HEK293 (cell line): ENCODE measurements at regions not wholly inside any gene's neighbourhood (a gene's known extent, or its start where the extent isn't known, plus 50 kb on each side); places are given as distances from the start of the nearest gene placed in this dataset.

ENCODE experiments used
- CTCF ChIA-PET: fragments of 350-600 bp; formaldehyde crosslinking; extraction: SDS; loops from one replicate; lab custom pipeline; 2021; ENCODE audit warnings: antibody characterized with exemption; lab: Yijun Ruan, JAX
- POLR2A ChIA-PET: fragments of 300-600 bp; formaldehyde crosslinking; extraction: SDS; loops from one replicate; lab custom pipeline; 2020; ENCODE audit warnings: antibody characterized with exemption, inconsistent platforms; lab: Yijun Ruan, JAX
- H3K27ac ChIP-seq: fragments of 200-500 bp; sonication (Bioruptor generic); 2 replicates; pipeline ENCODE4 v1.5.1; 2014; ENCODE audit warnings: low read depth, low read length, control low read depth, inconsistent platforms; ENCODE audit errors: extremely low read depth
- H3K36me3 ChIP-seq, 2 experiments: fragments of 200-500 bp in 1 of 2; sonication (Bioruptor generic) in 1 of 2; 1 replicate in 1 of 2; 2 replicates in 1 of 2; pipeline ENCODE4 v1.5.1; 2014 to 2017; ENCODE audit warnings: inconsistent platforms in 2 of 2, low read length in 2 of 2; ENCODE audit not compliant: control insufficient read depth in 2 of 2, insufficient read depth in 1 of 2
- H3K4me1 ChIP-seq: fragments of 200-500 bp; sonication (Bioruptor generic); 2 replicates; pipeline ENCODE4 v1.5.1; 2014; ENCODE audit warnings: mild to moderate bottlenecking, low read length, inconsistent platforms; ENCODE audit not compliant: control insufficient read depth, insufficient read depth
- H3K4me3 ChIP-seq: 2 replicates; pipeline ENCODE4 v1.5.1; 2011; ENCODE audit warnings: low read depth, mild to moderate bottlenecking, control low read depth, low read length, moderate library complexity
- H3K9me3 ChIP-seq: fragments of 200-500 bp; sonication (Bioruptor generic); 2 replicates; pipeline ENCODE4 v1.5.1; 2014; ENCODE audit warnings: low read depth, low read length, inconsistent platforms; ENCODE audit not compliant: control insufficient read depth, insufficient read depth
- CTCF ChIP-seq: fragments of 450-650 bp; formaldehyde crosslinking; IDR thresholded peaks from 2 replicates; pipeline ENCODE4 v1.5.1; 2016; ENCODE audit warnings: missing biosample characterization, missing genetic modification characterization
- GLI2 ChIP-seq: fragments of 450-650 bp; formaldehyde crosslinking; IDR thresholded peaks from 2 replicates; pipeline ENCODE4; 2017; ENCODE audit warnings: missing biosample characterization, missing genetic modification characterization, low read depth, borderline replicate concordance
- KLF16 ChIP-seq: fragments of 450-650 bp; formaldehyde crosslinking; IDR thresholded peaks from 2 replicates; pipeline ENCODE4 v1.5.1; 2017; ENCODE audit warnings: missing biosample characterization, missing genetic modification characterization
- KLF7 ChIP-seq: fragments of 450-650 bp; formaldehyde crosslinking; IDR thresholded peaks from 2 replicates; pipeline ENCODE4 v1.5.1; 2016; ENCODE audit warnings: missing biosample characterization, missing genetic modification characterization, borderline replicate concordance
- PATZ1 ChIP-seq: fragments of 450-650 bp; formaldehyde crosslinking; IDR thresholded peaks from 2 replicates; pipeline ENCODE4 v1.5.1; 2016; ENCODE audit warnings: missing biosample characterization, missing genetic modification characterization
- RBAK ChIP-seq: fragments of 450-650 bp; formaldehyde crosslinking; IDR thresholded peaks from 2 replicates; pipeline ENCODE4 v1.5.1; 2016; ENCODE audit warnings: missing biosample characterization, missing genetic modification characterization
- ZBTB8A ChIP-seq: fragments of 450-650 bp; formaldehyde crosslinking; IDR thresholded peaks from 2 replicates; pipeline ENCODE4 v1.5.1; 2016; ENCODE audit warnings: missing biosample characterization, missing genetic modification characterization
- ZNF174 ChIP-seq: fragments of 450-650 bp; formaldehyde crosslinking; IDR thresholded peaks from 2 replicates; pipeline ENCODE4 v1.5.0; 2017; ENCODE audit warnings: missing biosample characterization, mild to moderate bottlenecking, missing genetic modification characterization
- ZNF266 ChIP-seq: fragments of 450-650 bp; formaldehyde crosslinking; IDR thresholded peaks from 2 replicates; pipeline ENCODE4 v1.5.1; 2016; ENCODE audit warnings: missing biosample characterization, missing genetic modification characterization, low read depth
- ZNF335 ChIP-seq: fragments of 450-650 bp; formaldehyde crosslinking; conservative IDR thresholded peaks from 2 replicates; pipeline ENCODE4 v1.5.1; 2016; ENCODE audit warnings: missing biosample characterization, missing genetic modification characterization
- ZNF366 ChIP-seq: fragments of 450-650 bp; formaldehyde crosslinking; conservative IDR thresholded peaks from 2 replicates; pipeline ENCODE4 v1.5.1; 2016; ENCODE audit warnings: missing biosample characterization, missing genetic modification characterization
- ZNF423 ChIP-seq: fragments of 450-650 bp; formaldehyde crosslinking; IDR thresholded peaks from 2 replicates; pipeline ENCODE4 v1.5.1; 2016; ENCODE audit warnings: missing biosample characterization, missing genetic modification characterization
- ZNF488 ChIP-seq: fragments of 450-650 bp; formaldehyde crosslinking; IDR thresholded peaks from 2 replicates; pipeline ENCODE4 v1.5.1; 2016; ENCODE audit warnings: missing biosample characterization, missing genetic modification characterization
- TF ChIP-seq, protein P1 (sequence below): fragments of 450-650 bp; formaldehyde crosslinking; IDR thresholded peaks from 2 replicates; pipeline ENCODE4 v1.5.1; 2016; ENCODE audit warnings: missing biosample characterization, missing genetic modification characterization
- TF ChIP-seq, protein P2 (sequence below): fragments of 450-650 bp; formaldehyde crosslinking; IDR thresholded peaks from 2 replicates; pipeline ENCODE4 v1.5.1; 2016; ENCODE audit warnings: missing biosample characterization, missing genetic modification characterization

- H3K4me3 ChIP-seq = no peak overlapping the region
- no peaks in the 10 kb centered on the region for H3K4me1 ChIP-seq
- H3K27ac ChIP-seq = no peak overlapping the region
- H3K36me3 ChIP-seq = no peaks in the 10 kb centered on the region
- ChIA-PET CTCF (interaction anchor here (0.6 kb wide), 1 partner anchor 33 kb away, joined by 4 read pairs; no protein-coding TSS in a partner anchor), POLR2A (no interaction called here)
- H3K9me3 ChIP-seq = no peaks in the 10 kb centered on the region
- no peak for TF ChIP-seq ZNF366 (tag by site-specific recombination)
- TF ChIP-seq, protein P1, sequence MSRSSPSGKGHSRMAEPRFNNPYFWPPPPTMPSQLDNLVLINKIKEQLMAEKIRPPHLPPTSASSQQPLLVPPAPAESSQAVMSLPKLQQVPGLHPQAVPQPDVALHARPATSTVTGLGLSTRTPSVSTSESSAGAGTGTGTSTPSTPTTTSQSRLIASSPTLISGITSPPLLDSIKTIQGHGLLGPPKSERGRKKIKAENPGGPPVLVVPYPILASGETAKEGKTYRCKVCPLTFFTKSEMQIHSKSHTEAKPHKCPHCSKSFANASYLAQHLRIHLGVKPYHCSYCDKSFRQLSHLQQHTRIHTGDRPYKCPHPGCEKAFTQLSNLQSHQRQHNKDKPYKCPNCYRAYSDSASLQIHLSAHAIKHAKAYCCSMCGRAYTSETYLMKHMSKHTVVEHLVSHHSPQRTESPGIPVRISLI (tag by site-specific recombination) = no peak
- TF ChIP-seq GLI2 (tag by site-specific recombination) = no peak
- no peak for TF ChIP-seq ZNF266
- no peak for TF ChIP-seq ZNF423
- TF ChIP-seq RBAK (tag by site-specific recombination) = no peak
Observed at GRCh38 chr9:102550886-102551285, 444.2 kb upstream of the CYLC2 start.

DNA sequence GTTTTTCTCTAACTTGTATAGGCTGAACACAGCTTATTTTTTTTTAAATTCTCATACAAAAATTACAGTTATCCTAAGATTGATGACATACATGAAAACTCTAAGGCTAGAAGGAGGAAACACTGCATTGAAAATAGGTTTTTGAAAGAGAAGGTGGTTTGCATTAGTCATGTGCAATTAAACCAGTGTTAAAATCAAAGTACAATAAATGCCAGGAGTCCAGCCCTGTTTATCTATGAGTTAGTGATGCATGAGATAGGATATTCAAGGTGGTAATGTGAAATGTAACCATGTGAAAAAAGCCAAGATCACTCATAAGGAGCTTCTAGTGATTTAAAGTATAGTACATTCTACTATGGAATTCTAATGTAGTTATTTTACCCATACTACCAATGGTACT is 444.9 kb upstream of the CYLC2 start:
- CTCF ChIA-PET = interaction anchor here (0.6 kb wide), 1 partner anchor 33 kb away, joined by 4 read pairs; no protein-coding TSS in a partner anchor

DNA sequence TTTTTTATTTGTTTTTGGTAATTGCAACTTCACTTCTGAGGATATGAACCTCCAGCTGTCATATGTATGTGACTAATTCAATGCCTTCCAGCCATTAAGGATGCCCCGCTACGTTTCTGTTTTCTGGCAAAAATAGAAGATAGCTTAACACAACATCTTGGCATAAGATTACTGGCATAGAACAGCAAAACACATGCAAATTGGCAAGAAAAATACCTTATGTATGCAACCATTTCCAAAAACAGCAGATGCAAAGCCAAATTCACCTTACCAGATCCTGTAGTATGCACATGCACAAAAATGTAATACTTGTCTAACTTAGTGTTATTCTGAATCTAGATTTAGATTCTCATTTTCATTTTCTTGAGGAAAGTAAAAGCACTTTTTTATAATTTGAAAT is 461.1 kb upstream of the CYLC2 start:
- POLR2A ChIA-PET = no interaction called here
- no peaks in the 10 kb centered on the region for H3K4me1 ChIP-seq
- TF ChIP-seq ZNF488 (tag by site-specific recombination) (no peak), ZBTB8A (tag by site-specific recombination) (no peak), ZNF335 (tag by site-specific recombination) (no peak), CTCF (no peak), ZNF174 (no peak)
- TF ChIP-seq, protein P2, sequence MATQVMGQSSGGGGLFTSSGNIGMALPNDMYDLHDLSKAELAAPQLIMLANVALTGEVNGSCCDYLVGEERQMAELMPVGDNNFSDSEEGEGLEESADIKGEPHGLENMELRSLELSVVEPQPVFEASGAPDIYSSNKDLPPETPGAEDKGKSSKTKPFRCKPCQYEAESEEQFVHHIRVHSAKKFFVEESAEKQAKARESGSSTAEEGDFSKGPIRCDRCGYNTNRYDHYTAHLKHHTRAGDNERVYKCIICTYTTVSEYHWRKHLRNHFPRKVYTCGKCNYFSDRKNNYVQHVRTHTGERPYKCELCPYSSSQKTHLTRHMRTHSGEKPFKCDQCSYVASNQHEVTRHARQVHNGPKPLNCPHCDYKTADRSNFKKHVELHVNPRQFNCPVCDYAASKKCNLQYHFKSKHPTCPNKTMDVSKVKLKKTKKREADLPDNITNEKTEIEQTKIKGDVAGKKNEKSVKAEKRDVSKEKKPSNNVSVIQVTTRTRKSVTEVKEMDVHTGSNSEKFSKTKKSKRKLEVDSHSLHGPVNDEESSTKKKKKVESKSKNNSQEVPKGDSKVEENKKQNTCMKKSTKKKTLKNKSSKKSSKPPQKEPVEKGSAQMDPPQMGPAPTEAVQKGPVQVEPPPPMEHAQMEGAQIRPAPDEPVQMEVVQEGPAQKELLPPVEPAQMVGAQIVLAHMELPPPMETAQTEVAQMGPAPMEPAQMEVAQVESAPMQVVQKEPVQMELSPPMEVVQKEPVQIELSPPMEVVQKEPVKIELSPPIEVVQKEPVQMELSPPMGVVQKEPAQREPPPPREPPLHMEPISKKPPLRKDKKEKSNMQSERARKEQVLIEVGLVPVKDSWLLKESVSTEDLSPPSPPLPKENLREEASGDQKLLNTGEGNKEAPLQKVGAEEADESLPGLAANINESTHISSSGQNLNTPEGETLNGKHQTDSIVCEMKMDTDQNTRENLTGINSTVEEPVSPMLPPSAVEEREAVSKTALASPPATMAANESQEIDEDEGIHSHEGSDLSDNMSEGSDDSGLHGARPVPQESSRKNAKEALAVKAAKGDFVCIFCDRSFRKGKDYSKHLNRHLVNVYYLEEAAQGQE (tag by site-specific recombination) = no peak
- CTCF ChIA-PET = interaction anchor here (0.7 kb wide), 2 partner anchors 615 to 806 kb away, joined by 3 read pairs; no protein-coding TSS in a partner anchor
- H3K27ac ChIP-seq = no peak overlapping the region
- H3K9me3 ChIP-seq = no peaks in the 10 kb centered on the region
- no peak overlapping the region for H3K4me3 ChIP-seq
- no peaks in the 10 kb centered on the region for H3K36me3 ChIP-seq

More for the DNA sequence above, 444.9 kb upstream of the CYLC2 start:
- POLR2A ChIA-PET = no interaction called here
- TF ChIP-seq PATZ1 (tag by site-specific recombination) = no peak
- TF ChIP-seq KLF7 (tag by site-specific recombination) = no peak
- no peak for TF ChIP-seq KLF16 (tag by site-specific recombination)
- no peak overlapping the region for H3K4me3 ChIP-seq
- no peaks in the 10 kb centered on the region for H3K4me1 ChIP-seq
- no peaks in the 10 kb centered on the region for H3K9me3 ChIP-seq
- H3K36me3 ChIP-seq = no peaks in the 10 kb centered on the region
- no peak overlapping the region for H3K27ac ChIP-seq
